ENCODE measurements at regions not wholly inside any gene's neighbourhood (a gene's known extent, or its start where the extent isn't known, plus 50 kb on each side); places are given as distances from the start of the nearest gene placed in this dataset.

- Histone ChIP-seq H3K4me2 (ENCODE audit: low read length) (no peak overlapping the region), H4K20me1 (ENCODE audit: insufficient read depth) (no peaks in the 10 kb centered on the region), H3K36me3 (ENCODE audit: insufficient read depth, low read length) (no peaks in the 10 kb centered on the region), H3K9ac (ENCODE audit: low read length) (no peak overlapping the region), H3F3A (ENCODE audit: insufficient read depth, low read length, poor library complexity, severe bottlenecking) (no peaks in the 10 kb centered on the region), H2AFZ (ENCODE audit: low read depth, low read length) (no peak overlapping the region), H3K9me2 (ENCODE audit: insufficient read depth, low read length) (no peaks in the 10 kb centered on the region), H3K27me3 (ENCODE audit: insufficient read depth, low read depth, low read length) (no peaks in the 10 kb centered on the region), H3K79me2 (replicated peaks; ENCODE audit: insufficient read depth, low read length) (no peaks in the 10 kb centered on the region), H3K9me3 (ENCODE audit: low read length) (no peaks in the 10 kb centered on the region), H3K27ac (ENCODE audit: low read length) (no peak overlapping the region), H3K4me3 (ENCODE audit: low read length) (no peak overlapping the region)
- TF ChIP-seq SMC3 (conservative IDR thresholded peaks at IDR 0.05; ENCODE audit: poor library complexity) (no peak), RAD21 (conservative IDR thresholded peaks at IDR 0.05) (no peak), POLR2AphosphoS5 (IDR thresholded peaks at IDR 0.05) (no peak), REST (IDR thresholded peaks at IDR 0.05; ENCODE audit: borderline replicate concordance) (no peak), MXI1 (conservative IDR thresholded peaks at IDR 0.05; ENCODE audit: poor library complexity, severe bottlenecking) (no peak), TAF1 (IDR thresholded peaks at IDR 0.05; ENCODE audit: low read depth) (no peak)
These were observed 281.6 kb upstream of the OBI1 start for GRCh38 chr13:78940455-78941130.

GRCh38 chr13:78934336-78934735 is 275.4 kb upstream of the OBI1 start:
- no peak overlapping the region for H3K9ac ChIP-seq (ENCODE audit: low read length)
- no peak overlapping the region for H2AFZ ChIP-seq (ENCODE audit: low read depth, low read length)
- no peak overlapping the region for H3K4me2 ChIP-seq (ENCODE audit: low read length)
- no peaks in the 10 kb centered on the region for H3K9me3 ChIP-seq (ENCODE audit: low read length)
- no peak for TF ChIP-seq EP300 (conservative IDR thresholded peaks at IDR 0.05; ENCODE audit: poor library complexity, severe bottlenecking)
- TF ChIP-seq CTCF (IDR thresholded peaks at IDR 0.05; ENCODE audit: poor library complexity, severe bottlenecking), result no peak
- TF ChIP-seq MXI1 (conservative IDR thresholded peaks at IDR 0.05; ENCODE audit: poor library complexity, severe bottlenecking), result no peak
- TF ChIP-seq RAD21 (conservative IDR thresholded peaks at IDR 0.05), result no peak
- H3K27ac ChIP-seq (ENCODE audit: low read length), result no peak overlapping the region
- H4K20me1 ChIP-seq (ENCODE audit: insufficient read depth), result no peaks in the 10 kb centered on the region
- H3K36me3 ChIP-seq (ENCODE audit: insufficient read depth, low read length), result no peaks in the 10 kb centered on the region
- H3K79me2 ChIP-seq (replicated peaks; ENCODE audit: insufficient read depth, low read length), result no peaks in the 10 kb centered on the region
- no peaks in the 10 kb centered on the region for H3K27me3 ChIP-seq (ENCODE audit: insufficient read depth, low read depth, low read length)
- no peak overlapping the region for H3K4me3 ChIP-seq (ENCODE audit: low read length)
- no peaks in the 10 kb centered on the region for H3F3A ChIP-seq (ENCODE audit: insufficient read depth, low read length, poor library complexity, severe bottlenecking)
- no peaks in the 10 kb centered on the region for H3K9me2 ChIP-seq (ENCODE audit: insufficient read depth, low read length)

- H3K36me3 ChIP-seq (ENCODE audit: insufficient read depth, low read length), result no peaks in the 10 kb centered on the region
- H3K27ac ChIP-seq (ENCODE audit: low read length), result no peak overlapping the region
- no peak for TF ChIP-seq SMC3 (conservative IDR thresholded peaks at IDR 0.05; ENCODE audit: poor library complexity)
- TF ChIP-seq POLR2AphosphoS5 (IDR thresholded peaks at IDR 0.05), result no peak
- no peak for TF ChIP-seq MXI1 (conservative IDR thresholded peaks at IDR 0.05; ENCODE audit: poor library complexity, severe bottlenecking)
- TF ChIP-seq REST (IDR thresholded peaks at IDR 0.05; ENCODE audit: borderline replicate concordance), result no peak
- TF ChIP-seq RAD21 (conservative IDR thresholded peaks at IDR 0.05), result no peak
- no peak for TF ChIP-seq TAF1 (IDR thresholded peaks at IDR 0.05; ENCODE audit: low read depth)
- no peak for TF ChIP-seq EP300 (conservative IDR thresholded peaks at IDR 0.05; ENCODE audit: poor library complexity, severe bottlenecking)
- no peak for TF ChIP-seq CTCF (IDR thresholded peaks at IDR 0.05; ENCODE audit: poor library complexity, severe bottlenecking)
- TF ChIP-seq EZH2 (IDR thresholded peaks at IDR 0.05; ENCODE audit: borderline replicate concordance, insufficient read depth, low read length, poor library complexity, severe bottlenecking), result no peak
- no peaks in the 10 kb centered on the region for H4K20me1 ChIP-seq (ENCODE audit: insufficient read depth)
- no peak overlapping the region for H3K9ac ChIP-seq (ENCODE audit: low read length)
- no peaks in the 10 kb centered on the region for H3K27me3 ChIP-seq (ENCODE audit: insufficient read depth, low read depth, low read length)
- H3K79me2 ChIP-seq (replicated peaks; ENCODE audit: insufficient read depth, low read length), result no peaks in the 10 kb centered on the region
- no peaks in the 10 kb centered on the region for H3K9me2 ChIP-seq (ENCODE audit: insufficient read depth, low read length)
- H2AFZ ChIP-seq (ENCODE audit: low read depth, low read length), result no peak overlapping the region
- H3K4me2 ChIP-seq (ENCODE audit: low read length), result no peak overlapping the region
- H3F3A ChIP-seq (ENCODE audit: insufficient read depth, low read length, poor library complexity, severe bottlenecking), result no peaks in the 10 kb centered on the region
- H3K9me3 ChIP-seq (ENCODE audit: low read length), result no peaks in the 10 kb centered on the region
- H3K4me3 ChIP-seq (ENCODE audit: low read length), result no peak overlapping the region
These were observed 256.1 kb upstream of the OBI1 start for GRCh38 chr13:78915015-78915414.
